ENCODE measurements at regions not wholly inside any gene's neighbourhood (a gene's known extent, or its start where the extent isn't known, plus 50 kb on each side); places are given as distances from the start of the nearest gene placed in this dataset.

- TF ChIP-seq CTCF (IDR thresholded peaks at IDR 0.05; ENCODE audit: poor library complexity, severe bottlenecking) (no peak), EZH2 (IDR thresholded peaks at IDR 0.05; ENCODE audit: borderline replicate concordance, insufficient read depth, low read length, poor library complexity, severe bottlenecking) (no peak)
Observed at GRCh38 chr12:114935658-114936057, 251.7 kb upstream of the TBX3 start.
